ENCODE measurements at regions not wholly inside any gene's neighbourhood (a gene's known extent, or its start where the extent isn't known, plus 50 kb on each side); places are given as distances from the start of the nearest gene placed in this dataset.

DNA sequence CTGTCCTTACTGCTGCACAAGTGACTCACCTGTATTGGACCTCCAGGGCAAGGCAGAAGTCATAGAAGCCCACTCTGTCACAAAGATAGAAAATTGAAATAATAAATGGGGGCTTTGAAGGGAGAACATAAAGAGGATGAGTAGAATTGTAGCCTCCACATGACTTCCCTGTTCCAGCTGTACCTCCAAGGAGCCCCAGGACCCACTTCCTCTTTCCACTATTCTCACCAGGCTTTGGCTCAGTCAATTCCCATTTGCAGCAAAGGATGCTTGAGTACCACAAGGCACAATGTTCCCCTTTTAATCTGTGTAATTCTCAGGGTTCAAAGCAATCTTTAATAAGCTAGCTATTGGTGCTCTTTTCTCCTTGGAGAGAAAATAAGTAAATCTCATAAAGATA is 512.1 kb downstream of the TOX3 start (continued):
- TF ChIP-seq, protein P1, sequence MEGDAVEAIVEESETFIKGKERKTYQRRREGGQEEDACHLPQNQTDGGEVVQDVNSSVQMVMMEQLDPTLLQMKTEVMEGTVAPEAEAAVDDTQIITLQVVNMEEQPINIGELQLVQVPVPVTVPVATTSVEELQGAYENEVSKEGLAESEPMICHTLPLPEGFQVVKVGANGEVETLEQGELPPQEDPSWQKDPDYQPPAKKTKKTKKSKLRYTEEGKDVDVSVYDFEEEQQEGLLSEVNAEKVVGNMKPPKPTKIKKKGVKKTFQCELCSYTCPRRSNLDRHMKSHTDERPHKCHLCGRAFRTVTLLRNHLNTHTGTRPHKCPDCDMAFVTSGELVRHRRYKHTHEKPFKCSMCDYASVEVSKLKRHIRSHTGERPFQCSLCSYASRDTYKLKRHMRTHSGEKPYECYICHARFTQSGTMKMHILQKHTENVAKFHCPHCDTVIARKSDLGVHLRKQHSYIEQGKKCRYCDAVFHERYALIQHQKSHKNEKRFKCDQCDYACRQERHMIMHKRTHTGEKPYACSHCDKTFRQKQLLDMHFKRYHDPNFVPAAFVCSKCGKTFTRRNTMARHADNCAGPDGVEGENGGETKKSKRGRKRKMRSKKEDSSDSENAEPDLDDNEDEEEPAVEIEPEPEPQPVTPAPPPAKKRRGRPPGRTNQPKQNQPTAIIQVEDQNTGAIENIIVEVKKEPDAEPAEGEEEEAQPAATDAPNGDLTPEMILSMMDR (IDR thresholded peaks at IDR 0.05 in 2 of 3, conservative IDR thresholded peaks at IDR 0.05 in 1 of 3; ENCODE audit: borderline replicate concordance in 1 of 3, insufficient read depth in 1 of 3, low read depth in 2 of 3, low read length in 2 of 3), result no peak
- no peak for TF ChIP-seq YY1 (IDR thresholded peaks at IDR 0.05; ENCODE audit: extremely low read depth, insufficient replicate concordance, low read depth, low read length)

DNA sequence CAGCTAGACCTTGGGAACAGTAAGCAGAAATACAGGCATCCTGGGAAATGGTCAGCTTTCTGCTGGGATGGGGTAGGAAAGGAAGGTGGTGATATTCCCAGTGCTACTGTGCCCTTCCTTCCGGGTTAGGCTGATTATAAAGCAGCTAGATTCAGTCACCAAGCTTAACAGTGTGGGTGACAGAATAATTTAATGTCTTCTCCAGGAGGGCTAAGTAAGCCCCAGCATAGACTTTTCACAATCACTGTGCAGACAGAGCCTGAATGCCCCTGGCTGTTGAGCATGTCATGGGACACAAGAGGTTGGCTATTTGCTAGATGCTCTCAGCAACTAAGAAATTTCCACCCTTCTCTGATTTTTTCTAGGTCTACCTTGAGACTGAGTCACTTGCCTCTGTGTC is 513.0 kb downstream of the TOX3 start:
- ATAC-seq, result no peak

More for the DNA sequence above, 513.0 kb downstream of the TOX3 start:
- intact Hi-C loops (cut with micrococcal nuclease), result no loop called here
- Histone ChIP-seq H3K4me2 (ENCODE audit: low read length) (no peak overlapping the region), H3K27ac (ENCODE audit: low read depth, low read length) (no peak overlapping the region), H3K79me2 (ENCODE audit: insufficient read depth, low read length) (no peaks in the 10 kb centered on the region), H2AFZ (ENCODE audit: low read depth, low read length, poor library complexity, severe bottlenecking) (no peak overlapping the region), H3K4me1 (ENCODE audit: control insufficient read depth in 1 of 2, insufficient read depth in 2 of 2, low read length in 2 of 2) (no peaks in the 10 kb centered on the region), H3K9ac (ENCODE audit: low read length) (no peak overlapping the region), H3K9me3 (ENCODE audit: control insufficient read depth in 1 of 2, insufficient read depth in 1 of 2, low read depth in 1 of 2, low read length in 2 of 2) (peaks cover 0 to 8% of the 10 kb centered on the region in 2 experiments; a peak in 2 of 4 replicates), H3K9me2 (ENCODE audit: insufficient read depth) (no peaks in the 10 kb centered on the region), H3K27me3 (ENCODE audit: insufficient read depth, low read length) (no peaks in the 10 kb centered on the region), H3K4me3 (replicated peaks in 1 of 2; ENCODE audit: low read depth in 1 of 2, low read length in 2 of 2) (no peak overlapping the region), H4K20me1 (ENCODE audit: insufficient read depth) (no peaks in the 10 kb centered on the region), H3K36me3 (ENCODE audit: control insufficient read depth in 1 of 2, insufficient read depth in 2 of 2, low read length in 2 of 2) (no peaks in the 10 kb centered on the region)
- CTCF ChIA-PET, result no interaction called here
- no peak for DNase-seq (ENCODE audit: low read depth, low spot score)
- TF ChIP-seq POLR2AphosphoS5 (IDR thresholded peaks at IDR 0.05; ENCODE audit: low read depth, low read length), result no peak
- TF ChIP-seq TCF7L2 (IDR thresholded peaks at IDR 0.05; ENCODE audit: borderline replicate concordance, extremely low read depth, insufficient read depth, insufficient read length), result no peak
- TF ChIP-seq ZNF274 (IDR thresholded peaks at IDR 0.05; ENCODE audit: low read depth, low read length), result no peak
- TF ChIP-seq POLR2A (IDR thresholded peaks at IDR 0.05; ENCODE audit: borderline replicate concordance, extremely low read depth, insufficient read depth, insufficient read length), result no peak
- no peak for TF ChIP-seq RAD21 (IDR thresholded peaks at IDR 0.05; ENCODE audit: low read depth)
- no peak for TF ChIP-seq SIN3A (IDR thresholded peaks at IDR 0.05; ENCODE audit: low read depth)
- TF ChIP-seq EGR1 (IDR thresholded peaks at IDR 0.05; ENCODE audit: low read depth), result no peak
- no peak for TF ChIP-seq EZH2 (IDR thresholded peaks at IDR 0.05)
- TF ChIP-seq, protein P2, sequence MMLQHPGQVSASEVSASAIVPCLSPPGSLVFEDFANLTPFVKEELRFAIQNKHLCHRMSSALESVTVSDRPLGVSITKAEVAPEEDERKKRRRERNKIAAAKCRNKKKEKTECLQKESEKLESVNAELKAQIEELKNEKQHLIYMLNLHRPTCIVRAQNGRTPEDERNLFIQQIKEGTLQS (IDR thresholded peaks at IDR 0.05), result no peak
- TF ChIP-seq JUND (IDR thresholded peaks at IDR 0.05), result no peak
- TF ChIP-seq ELF1 (IDR thresholded peaks at IDR 0.05; ENCODE audit: borderline replicate concordance, low read depth), result no peak
- no peak for TF ChIP-seq YY1 (IDR thresholded peaks at IDR 0.05; ENCODE audit: extremely low read depth, insufficient replicate concordance, low read depth, low read length)
- TF ChIP-seq EZH2phosphoT487 (IDR thresholded peaks at IDR 0.05; ENCODE audit: borderline replicate concordance), result no peak
- TF ChIP-seq, protein P3, sequence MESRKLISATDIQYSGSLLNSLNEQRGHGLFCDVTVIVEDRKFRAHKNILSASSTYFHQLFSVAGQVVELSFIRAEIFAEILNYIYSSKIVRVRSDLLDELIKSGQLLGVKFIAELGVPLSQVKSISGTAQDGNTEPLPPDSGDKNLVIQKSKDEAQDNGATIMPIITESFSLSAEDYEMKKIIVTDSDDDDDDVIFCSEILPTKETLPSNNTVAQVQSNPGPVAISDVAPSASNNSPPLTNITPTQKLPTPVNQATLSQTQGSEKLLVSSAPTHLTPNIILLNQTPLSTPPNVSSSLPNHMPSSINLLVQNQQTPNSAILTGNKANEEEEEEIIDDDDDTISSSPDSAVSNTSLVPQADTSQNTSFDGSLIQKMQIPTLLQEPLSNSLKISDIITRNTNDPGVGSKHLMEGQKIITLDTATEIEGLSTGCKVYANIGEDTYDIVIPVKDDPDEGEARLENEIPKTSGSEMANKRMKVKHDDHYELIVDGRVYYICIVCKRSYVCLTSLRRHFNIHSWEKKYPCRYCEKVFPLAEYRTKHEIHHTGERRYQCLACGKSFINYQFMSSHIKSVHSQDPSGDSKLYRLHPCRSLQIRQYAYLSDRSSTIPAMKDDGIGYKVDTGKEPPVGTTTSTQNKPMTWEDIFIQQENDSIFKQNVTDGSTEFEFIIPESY (IDR thresholded peaks at IDR 0.05; ENCODE audit: extremely low read depth, insufficient replicate concordance, low read length), result no peak
- TF ChIP-seq ZFX (IDR thresholded peaks at IDR 0.05), result no peak
- no peak for TF ChIP-seq CEBPB (IDR thresholded peaks at IDR 0.05; ENCODE audit: low read depth)
- no peak for TF ChIP-seq SRF (IDR thresholded peaks at IDR 0.05; ENCODE audit: low read depth)
- no peak for TF ChIP-seq CBX3 (IDR thresholded peaks at IDR 0.05; ENCODE audit: low read depth)
- TF ChIP-seq, protein P4, sequence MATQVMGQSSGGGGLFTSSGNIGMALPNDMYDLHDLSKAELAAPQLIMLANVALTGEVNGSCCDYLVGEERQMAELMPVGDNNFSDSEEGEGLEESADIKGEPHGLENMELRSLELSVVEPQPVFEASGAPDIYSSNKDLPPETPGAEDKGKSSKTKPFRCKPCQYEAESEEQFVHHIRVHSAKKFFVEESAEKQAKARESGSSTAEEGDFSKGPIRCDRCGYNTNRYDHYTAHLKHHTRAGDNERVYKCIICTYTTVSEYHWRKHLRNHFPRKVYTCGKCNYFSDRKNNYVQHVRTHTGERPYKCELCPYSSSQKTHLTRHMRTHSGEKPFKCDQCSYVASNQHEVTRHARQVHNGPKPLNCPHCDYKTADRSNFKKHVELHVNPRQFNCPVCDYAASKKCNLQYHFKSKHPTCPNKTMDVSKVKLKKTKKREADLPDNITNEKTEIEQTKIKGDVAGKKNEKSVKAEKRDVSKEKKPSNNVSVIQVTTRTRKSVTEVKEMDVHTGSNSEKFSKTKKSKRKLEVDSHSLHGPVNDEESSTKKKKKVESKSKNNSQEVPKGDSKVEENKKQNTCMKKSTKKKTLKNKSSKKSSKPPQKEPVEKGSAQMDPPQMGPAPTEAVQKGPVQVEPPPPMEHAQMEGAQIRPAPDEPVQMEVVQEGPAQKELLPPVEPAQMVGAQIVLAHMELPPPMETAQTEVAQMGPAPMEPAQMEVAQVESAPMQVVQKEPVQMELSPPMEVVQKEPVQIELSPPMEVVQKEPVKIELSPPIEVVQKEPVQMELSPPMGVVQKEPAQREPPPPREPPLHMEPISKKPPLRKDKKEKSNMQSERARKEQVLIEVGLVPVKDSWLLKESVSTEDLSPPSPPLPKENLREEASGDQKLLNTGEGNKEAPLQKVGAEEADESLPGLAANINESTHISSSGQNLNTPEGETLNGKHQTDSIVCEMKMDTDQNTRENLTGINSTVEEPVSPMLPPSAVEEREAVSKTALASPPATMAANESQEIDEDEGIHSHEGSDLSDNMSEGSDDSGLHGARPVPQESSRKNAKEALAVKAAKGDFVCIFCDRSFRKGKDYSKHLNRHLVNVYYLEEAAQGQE (IDR thresholded peaks at IDR 0.05; ENCODE audit: low read depth), result no peak
- POLR2A ChIA-PET, result no interaction called here
- RAD21 ChIA-PET (ENCODE audit: low non-redundant PET in 1 of 2, low total read pairs in 2 of 2, uncharacterized antibody in 2 of 2, unreplicated experiment in 2 of 2), result no interaction called here
- BruUV-seq (replicated peaks), result no TSS peak
